ENCODE measurements at regions not wholly inside any gene's neighbourhood (a gene's known extent, or its start where the extent isn't known, plus 50 kb on each side); places are given as distances from the start of the nearest gene placed in this dataset.

- no peak for DNase-seq (ENCODE audit: low read depth in 2 of 3, low spot score in 2 of 3)
These were observed 338.0 kb downstream of the ACTL7B start for GRCh38 chr9:108517651-108518365.

DNA sequence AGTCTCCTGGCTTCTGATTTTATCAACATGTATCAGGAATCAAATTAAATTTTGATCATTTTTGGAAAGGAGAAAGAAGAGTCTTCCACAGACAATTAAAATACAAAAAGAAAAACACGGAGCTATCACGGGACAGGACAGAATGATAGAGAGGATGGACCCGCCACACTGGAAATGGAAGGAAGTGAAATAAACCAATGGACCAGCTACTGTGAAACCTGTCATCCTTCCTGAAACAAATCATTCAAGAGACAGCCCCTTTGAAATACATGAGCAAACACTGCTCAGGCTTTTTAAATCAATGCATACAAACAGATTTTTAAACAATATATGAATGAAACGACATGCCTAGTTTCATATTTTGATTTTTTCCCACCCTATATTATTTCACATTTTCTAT is 339.4 kb downstream of the ACTL7B start:
- no peak for DNase-seq (ENCODE audit: low read depth in 2 of 3, low spot score in 2 of 3)

DNA sequence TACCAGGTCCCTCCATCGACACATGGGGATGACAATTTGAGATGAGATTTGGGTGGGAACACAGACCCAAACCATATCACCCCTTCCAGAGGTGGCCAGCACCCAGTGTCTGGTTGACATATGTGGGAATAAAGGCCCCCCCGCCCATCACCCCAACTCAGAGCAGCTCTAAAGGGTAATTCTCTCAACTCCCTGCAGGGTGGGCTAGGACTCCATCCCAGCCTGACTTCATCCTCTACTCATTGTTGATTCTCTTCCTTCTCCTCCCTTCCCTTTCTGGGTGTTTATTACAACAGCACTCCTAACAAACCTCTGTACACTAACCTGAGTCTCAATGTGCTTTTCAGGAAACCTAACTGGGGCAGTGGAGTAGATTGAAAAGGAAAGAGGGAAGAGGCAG is 339.9 kb downstream of the ACTL7B start:
- no peak for DNase-seq (ENCODE audit: low read depth in 2 of 3, low spot score in 2 of 3)

- no peak for DNase-seq (ENCODE audit: low read depth in 2 of 3, low spot score in 2 of 3)
These were observed 343.2 kb downstream of the ACTL7B start for GRCh38 chr9:108512426-108513173.

GRCh38 chr9:108511307-108511706 is 344.5 kb downstream of the ACTL7B start:
- DNase-seq (ENCODE audit: low read depth in 2 of 3, low spot score in 2 of 3) = no peak

GRCh38 chr9:108496846-108497245 is 358.9 kb downstream of the ACTL7B start:
- no peak for DNase-seq (ENCODE audit: low read depth in 2 of 3, low spot score in 2 of 3)

DNA sequence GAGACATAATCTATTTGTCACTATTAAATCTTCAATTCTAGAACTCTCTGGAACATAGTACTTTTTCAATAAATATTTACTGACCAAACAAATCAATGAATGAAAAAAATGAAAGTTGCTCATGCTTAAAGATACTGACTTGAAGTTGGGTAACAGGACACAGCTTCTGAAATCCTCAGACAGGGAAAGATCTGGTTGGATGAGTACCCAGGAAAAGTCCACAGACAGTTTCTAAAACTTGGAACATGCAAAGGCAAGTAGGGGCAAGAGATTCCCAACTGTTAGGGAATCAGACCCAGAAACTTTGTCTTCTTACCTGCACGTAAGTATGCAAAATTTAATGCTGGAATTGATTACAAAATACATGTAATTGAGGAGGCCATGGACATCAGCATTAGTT is 366.2 kb downstream of the ACTL7B start:
- DNase-seq (ENCODE audit: low read depth in 2 of 3, low spot score in 2 of 3) = no peak

DNA sequence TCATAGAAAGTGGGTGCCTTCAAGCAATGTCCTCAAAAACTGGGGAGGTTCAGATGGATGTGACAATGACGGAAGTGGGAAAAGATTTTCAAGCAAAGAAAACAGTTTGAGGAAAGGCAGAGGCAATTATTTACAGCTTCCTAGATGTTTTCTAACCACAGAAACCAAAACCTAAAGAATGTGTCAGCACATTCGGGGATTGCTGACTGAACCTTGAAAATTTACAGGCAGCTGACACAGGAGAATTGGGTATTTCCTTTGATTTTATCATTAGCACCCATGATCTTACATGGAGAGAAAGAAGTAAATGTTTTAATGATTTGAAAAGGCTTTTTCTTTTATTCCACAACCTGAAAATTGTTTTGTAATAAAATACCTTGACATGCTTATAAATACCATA is 369.0 kb downstream of the ACTL7B start:
- DNase-seq (ENCODE audit: low read depth in 2 of 3, low spot score in 2 of 3) = no peak

DNA sequence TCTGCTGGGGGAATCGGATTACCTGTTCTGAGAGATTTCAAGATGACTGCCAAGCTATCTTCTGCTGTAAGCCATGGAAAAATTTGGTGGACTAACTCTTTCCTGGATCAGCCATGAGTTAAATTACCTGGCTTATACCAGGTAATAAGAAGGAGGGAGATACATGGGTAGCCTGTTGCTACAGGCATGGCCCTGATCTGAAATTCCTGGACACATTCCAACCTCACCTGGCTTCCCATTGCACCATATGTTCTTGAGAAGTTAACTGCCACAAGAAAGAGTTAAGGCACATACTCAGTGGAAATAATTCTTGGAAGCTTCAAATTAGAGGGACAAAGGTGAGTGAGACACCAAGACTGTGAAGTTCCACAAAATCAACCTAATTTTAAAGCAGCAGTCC is 371.3 kb downstream of the ACTL7B start:
- DNase-seq (ENCODE audit: low read depth in 2 of 3, low spot score in 2 of 3) = no peak

GRCh38 chr9:108483676-108484075 is 372.1 kb downstream of the ACTL7B start:
- no peak for DNase-seq (ENCODE audit: low read depth in 2 of 3, low spot score in 2 of 3)

DNA sequence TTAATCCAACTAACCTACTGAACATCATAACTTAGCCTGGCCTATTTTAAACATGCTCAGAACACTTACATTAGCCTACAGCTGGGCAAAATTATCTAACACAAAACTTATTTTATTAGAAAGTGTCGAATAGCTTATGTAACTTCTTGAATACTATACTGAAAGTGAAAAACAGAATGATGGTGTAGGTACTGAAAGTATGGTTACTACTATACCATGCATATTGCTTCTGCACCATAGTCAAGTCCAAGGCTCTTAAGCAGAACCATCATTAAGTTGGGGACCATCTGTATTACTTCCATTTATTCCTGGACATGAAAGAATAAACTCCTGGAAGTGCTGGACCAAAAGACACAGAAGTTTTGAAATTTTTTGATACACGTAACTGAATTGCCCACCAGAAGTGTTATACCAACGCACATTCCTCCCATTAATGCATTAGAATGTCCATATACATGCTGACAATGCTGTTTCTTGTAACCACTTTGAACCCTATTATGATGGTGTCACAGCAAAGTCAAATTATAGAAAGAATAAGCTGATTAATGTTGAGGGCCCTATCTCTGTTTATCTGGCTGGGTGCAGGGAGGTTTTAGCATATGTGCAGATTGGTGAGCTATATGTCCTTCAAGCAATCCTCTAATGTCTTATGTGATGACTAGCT is 375.7 kb downstream of the ACTL7B start:
- DNase-seq (ENCODE audit: low read depth in 2 of 3, low spot score in 2 of 3) = no peak

GRCh38 chr9:108478431-108479332 is 377.1 kb downstream of the ACTL7B start:
- DNase-seq (ENCODE audit: low read depth in 2 of 3, low spot score in 2 of 3) = no peak

GRCh38 chr9:108477529-108478006 is 378.2 kb downstream of the ACTL7B start:
- DNase-seq (ENCODE audit: low read depth in 2 of 3, low spot score in 2 of 3) = no peak

DNA sequence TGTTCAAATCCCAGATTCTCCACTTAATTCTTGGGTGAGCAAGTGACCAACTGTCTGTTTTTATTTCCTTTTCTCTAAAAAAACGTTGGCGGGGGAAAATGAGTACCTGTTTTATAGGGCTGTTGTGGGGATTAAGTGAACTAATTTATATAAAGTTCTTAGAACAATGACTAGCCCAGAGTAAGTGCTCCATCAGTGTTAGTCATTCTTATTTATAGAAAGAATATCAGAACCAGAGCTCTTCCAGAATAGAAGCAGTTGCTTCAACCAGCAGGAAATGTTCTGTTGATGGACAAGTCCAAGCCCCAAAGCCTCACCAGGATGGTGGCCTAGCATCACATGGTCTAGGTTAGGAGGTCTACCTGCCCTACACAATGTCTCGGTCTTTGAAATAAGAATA is 379.2 kb downstream of the ACTL7B start:
- no peak for DNase-seq (ENCODE audit: low read depth in 2 of 3, low spot score in 2 of 3)

- no peak for DNase-seq (ENCODE audit: low read depth in 2 of 3, low spot score in 2 of 3)
These were observed 380.0 kb downstream of the ACTL7B start for GRCh38 chr9:108475813-108476212.

DNA sequence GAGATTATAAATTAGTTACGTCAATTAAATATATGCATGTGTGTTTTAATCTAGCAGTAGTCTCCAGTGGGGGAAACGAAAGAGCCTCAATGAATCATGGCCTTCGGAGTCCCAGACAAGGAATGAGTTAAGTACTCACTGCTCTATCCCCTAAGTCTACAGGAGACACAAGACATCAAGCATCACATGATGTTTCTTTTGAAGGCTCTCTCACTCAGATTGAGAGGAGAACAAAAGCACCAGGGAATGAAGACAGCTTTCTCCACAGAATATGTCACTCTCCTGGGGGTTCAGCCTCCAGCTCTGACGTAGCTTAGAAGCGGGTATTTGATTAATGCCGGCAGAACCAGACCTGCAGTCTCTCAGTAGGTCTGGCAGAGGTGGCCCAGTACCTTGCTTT is 381.4 kb downstream of the ACTL7B start:
- no peak for DNase-seq (ENCODE audit: low read depth in 2 of 3, low spot score in 2 of 3)

- no peak for DNase-seq (ENCODE audit: low read depth in 2 of 3, low spot score in 2 of 3)
These were observed 382.3 kb downstream of the ACTL7B start for GRCh38 chr9:108473209-108474112.

DNA sequence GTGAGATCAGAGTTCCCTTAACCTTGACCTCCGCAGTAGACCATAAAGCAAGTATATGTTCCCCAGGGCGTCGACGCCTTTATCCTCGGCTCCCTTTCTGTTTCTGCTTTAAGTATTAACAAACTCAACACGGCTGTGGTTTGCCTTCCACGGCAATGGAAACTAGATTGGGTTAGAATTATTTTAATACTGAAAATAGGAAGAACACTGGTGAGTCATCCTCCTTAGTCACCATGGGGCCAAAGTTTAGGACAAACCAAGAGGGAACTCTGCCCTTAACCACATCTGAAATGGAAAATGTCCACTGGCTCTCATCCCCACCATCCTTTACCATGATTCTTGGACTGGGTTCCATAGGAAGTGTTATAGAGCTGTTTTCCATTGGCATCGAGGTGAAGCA is 386.1 kb downstream of the ACTL7B start:
- no peak for DNase-seq (ENCODE audit: low read depth in 2 of 3, low spot score in 2 of 3)

GRCh38 chr9:108468364-108468763 is 387.4 kb downstream of the ACTL7B start:
- DNase-seq (ENCODE audit: low read depth in 2 of 3, low spot score in 2 of 3) = no peak
